Gastrocnemius medialis (tissue), 4 donors: ENCODE measurements at regions not wholly inside any gene's neighbourhood (a gene's known extent, or its start where the extent isn't known, plus 50 kb on each side); places are given as distances from the start of the nearest gene placed in this dataset.

Source experiments
- CTCF ChIP-seq, 5 experiments: fragments of 450-650 bp in 3 of 5; fragments of 200-600 bp in 2 of 5; sonication (generic) in 2 of 5; IDR thresholded peaks in 4 of 5; conservative IDR thresholded peaks in 1 of 5; 1 replicate in 4 of 5; 2 replicates in 1 of 5; pipeline ENCODE4 v1.5.1; 2016 to 2019; ENCODE audit warnings: antibody characterized with exemption in 5 of 5, mild to moderate bottlenecking in 3 of 5, moderate library complexity in 3 of 5
- POLR2A ChIP-seq, 2 donors: fragments of 450-650 bp; IDR thresholded peaks; one replicate each; pipeline ENCODE4 v1.6.1; 2017; ENCODE audit warnings: antibody characterized with exemption in 2 of 2, mild to moderate bottlenecking in 2 of 2, moderate library complexity in 2 of 2

GRCh38 chrX:39043838-39044550, 242.7 kb downstream of the MID1IP1 start:
- TF ChIP-seq CTCF (IDR thresholded peaks at IDR 0.05 in 4 of 5, conservative IDR thresholded peaks at IDR 0.05 in 1 of 5) (no peak), POLR2A (IDR thresholded peaks at IDR 0.05) (no peak)
